A673 (cell line): ENCODE measurements at regions not wholly inside any gene's neighbourhood (a gene's known extent, or its start where the extent isn't known, plus 50 kb on each side); places are given as distances from the start of the nearest gene placed in this dataset.
"Not testable (repeated sequence)": the region's sequence is repeated elsewhere in the genome, so short reads cannot be mapped to it uniquely, and the experiment has no call there.

Source experiments
- BruUV-seq: library from RNA; stranded (reverse); fragments of 400-500 nt; replicated peaks from 2 replicates; lab custom pipeline; 2021; lab: Mats Ljungman, UMichigan
- CTCF ChIA-PET: fragments of 300-600 bp; sonication (Branson Sonifier 250); formaldehyde crosslinking; loops from one replicate; lab custom pipeline; 2022; ENCODE audit warnings: antibody characterized with exemption; lab: Charles Lee
- POLR2A ChIA-PET: fragments of 300-600 bp; sonication (Branson Sonifier 250); formaldehyde crosslinking; loops from one replicate; lab custom pipeline; 2022; ENCODE audit warnings: antibody characterized with exemption; ENCODE audit not compliant: low non-redundant PET; lab: Charles Lee
- DNase-seq: peaks from one replicate; pipeline ENCODE4 v3.0.0-alpha.2; 2015; ENCODE audit warnings: low spot score
- H3K27ac ChIP-seq: fragments of 200-600 bp; sonication (generic); 2 replicates; pipeline ENCODE4 v1.5.1; 2016; ENCODE audit warnings: mixed run types, low read depth, mild to moderate bottlenecking, mixed read lengths, antibody characterized with exemption, low read length; ENCODE audit not compliant: poor library complexity, severe bottlenecking
- H3K27me3 ChIP-seq: fragments of 200-600 bp; sonication (generic); replicated peaks from 2 replicates; pipeline ENCODE4 v1.6.1; 2017; ENCODE audit warnings: mixed run types, low read depth, mild to moderate bottlenecking, mixed read lengths, antibody characterized with exemption, low read length; ENCODE audit not compliant: insufficient read depth, poor library complexity
- H3K36me3 ChIP-seq: fragments of 200-600 bp; sonication (generic); 2 replicates; pipeline ENCODE4 v1.6.1; 2016; ENCODE audit warnings: mixed run types, mild to moderate bottlenecking, mixed read lengths, antibody characterized with exemption, low read length; ENCODE audit not compliant: insufficient read depth, poor library complexity, severe bottlenecking
- H3K4me1 ChIP-seq: fragments of 200-600 bp; sonication (generic); 2 replicates; pipeline ENCODE4 v1.6.1; 2017; ENCODE audit warnings: mixed run types, mild to moderate bottlenecking, mixed read lengths, antibody characterized with exemption, low read length; ENCODE audit not compliant: insufficient read depth, poor library complexity, severe bottlenecking
- H3K4me3 ChIP-seq: fragments of 200-600 bp; sonication (generic); 2 replicates; pipeline ENCODE4 v1.5.1; 2016; ENCODE audit warnings: low read depth, mixed run types, mild to moderate bottlenecking, mixed read lengths, low read length; ENCODE audit not compliant: poor library complexity, severe bottlenecking
- H3K9me3 ChIP-seq: fragments of 200-600 bp; sonication (generic); 2 replicates; pipeline ENCODE4 v1.6.1; 2016; ENCODE audit warnings: mixed run types, low read depth, mild to moderate bottlenecking, mixed read lengths, antibody characterized with exemption, low read length; ENCODE audit not compliant: poor library complexity, severe bottlenecking
- CTCF ChIP-seq: fragments of 300-800, 200-600 bp; sonication (generic); conservative IDR thresholded peaks from 2 replicates; pipeline ENCODE4 v1.5.1; 2017; ENCODE audit warnings: low read depth, mild to moderate bottlenecking, antibody characterized with exemption, low read length, moderate library complexity, mixed read lengths
- EZH2 ChIP-seq: fragments of 200-600 bp; sonication (generic); IDR thresholded peaks from 2 replicates; pipeline ENCODE4 v1.6.1; 2017; ENCODE audit warnings: borderline replicate concordance, low read depth, mild to moderate bottlenecking, mixed read lengths, antibody characterized with exemption, low read length; ENCODE audit not compliant: poor library complexity, severe bottlenecking
- intact Hi-C: fragments of 100-400 bp; cut with micrococcal nuclease; formaldehyde crosslinking; loops from one replicate; pipeline ENCODE4 v1.10.0; 2022; ENCODE audit not compliant: unreplicated experiment

DNA sequence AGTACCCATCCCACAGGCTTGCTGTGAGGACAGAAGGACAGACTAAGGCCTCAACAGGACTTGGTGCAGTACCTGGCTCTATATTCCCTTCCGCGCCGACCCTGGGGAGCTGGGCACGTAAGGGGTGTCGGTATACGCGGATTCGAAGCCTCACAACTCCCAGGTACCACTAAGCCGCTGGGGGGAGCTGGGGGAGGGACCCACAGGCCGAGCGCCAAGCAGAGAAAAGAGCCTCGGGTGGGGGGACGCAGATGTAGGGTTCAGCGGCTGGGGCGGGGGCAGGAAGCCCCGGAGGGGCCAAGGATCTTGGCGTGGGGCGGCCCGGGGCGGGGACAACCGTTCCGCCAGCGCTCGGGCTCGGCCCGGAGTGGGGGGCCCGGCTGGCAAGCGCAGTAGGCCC, 126.4 kb upstream of the ZNF746 start:
- no peaks in the 10 kb centered on the region for H3K27me3 ChIP-seq
- peak overlapping the region; percentile 90 for H3K27ac ChIP-seq
- peak; percentile 23 for DNase-seq
- H3K9me3 ChIP-seq = no peaks in the 10 kb centered on the region
- intact Hi-C loops = loop anchor here (10.0 kb wide), 1 partner anchor 359 kb away; the partner anchor contains the start of gene ZNF783
- POLR2A ChIA-PET = interaction anchor here (0.6 kb wide), 1 partner anchor 435 kb away, joined by 14 read pairs; no protein-coding TSS in a partner anchor
- TF ChIP-seq CTCF (no peak), EZH2 (no peak)
- CTCF ChIA-PET = no interaction called here
- H3K4me3 ChIP-seq = peak overlapping the region; percentile 96
- BruUV-seq = no TSS peak
- H3K4me1 ChIP-seq = peaks cover 33% of the 10 kb centered on the region
- H3K36me3 ChIP-seq = peaks cover 22% of the 10 kb centered on the region

GRCh38 chr7:149623262-149623997, 125.8 kb upstream of the ZNF746 start:
- POLR2A ChIA-PET, H3K9me3 ChIP-seq, H3K27me3 ChIP-seq, CTCF ChIA-PET: not testable (repeated sequence)
- intact Hi-C loops = loop anchor here (10.0 kb wide), 1 partner anchor 359 kb away; the partner anchor contains the start of gene ZNF783
- peak; percentile 60 for DNase-seq
- Histone ChIP-seq H3K36me3 (peaks cover 28% of the 10 kb centered on the region), H3K27ac (peak overlapping the region; percentile 90), H3K4me3 (peak overlapping the region; percentile 96), H3K4me1 (peaks cover 33% of the 10 kb centered on the region)
- TSS peak; percentile 24 for BruUV-seq

GRCh38 chr7:149622444-149623210, 125.0 kb upstream of the ZNF746 start:
- POLR2A ChIA-PET = no interaction called here
- H3K4me1 ChIP-seq = peaks cover 33% of the 10 kb centered on the region
- BruUV-seq = no TSS peak
- H3K27ac ChIP-seq = no peak overlapping the region
- no peaks in the 10 kb centered on the region for H3K27me3 ChIP-seq
- CTCF ChIA-PET = no interaction called here
- TF ChIP-seq CTCF (no peak), EZH2 (no peak)
- no peak for DNase-seq
- peak overlapping the region; percentile 96 for H3K4me3 ChIP-seq
- peaks cover 29% of the 10 kb centered on the region for H3K36me3 ChIP-seq
- intact Hi-C loops = loop anchor here (10.0 kb wide), 1 partner anchor 358 kb away; the partner anchor contains the start of gene ZNF783
- H3K9me3 ChIP-seq = no peaks in the 10 kb centered on the region
